ENCODE measurements at regions not wholly inside any gene's neighbourhood (a gene's known extent, or its start where the extent isn't known, plus 50 kb on each side); places are given as distances from the start of the nearest gene placed in this dataset.

GRCh38 chr2:183866666-183867065, 731.7 kb upstream of the ZNF804A start:
- H3K4me3 ChIP-seq (ENCODE audit: low read depth in 2 of 2, low read length in 1 of 2), result no peak overlapping the region
- H3K27ac ChIP-seq (ENCODE audit: low read depth in 2 of 2, low read length in 1 of 2), result no peak overlapping the region
- no peak for TF ChIP-seq FOXJ3 (CRISPR knock-in tag; IDR thresholded peaks at IDR 0.05)
- H3K9me3 ChIP-seq, result no peaks in the 10 kb centered on the region
- no peaks in the 10 kb centered on the region for H3K27me3 ChIP-seq (ENCODE audit: insufficient read depth)
- POLR2A ChIA-PET, result no interaction called here
- H3K9ac ChIP-seq, result no peak overlapping the region
- no peak overlapping the region for H3K4me2 ChIP-seq
- DNase-seq, result no peak
- CTCF ChIA-PET, result no interaction called here
- H3K9me2 ChIP-seq, result no peaks in the 10 kb centered on the region
- H3K4me1 ChIP-seq (ENCODE audit: control insufficient read depth in 1 of 2, insufficient read depth in 2 of 2, low read depth in 1 of 2, low read length in 1 of 2), result peaks cover 0 to 3% of the 10 kb centered on the region in 2 experiments; a peak in 2 of 4 replicates
- H3F3A ChIP-seq (replicated peaks; ENCODE audit: insufficient read depth), result peaks cover 4% of the 10 kb centered on the region
- 35% methylated on average over 2 of the region's 2 CpGs for WGBS (ENCODE audit: low lambda C conversion rate)
- no peaks in the 10 kb centered on the region for H3K79me2 ChIP-seq (ENCODE audit: insufficient read depth)
- H2AFZ ChIP-seq (ENCODE audit: low read depth), result no peak overlapping the region
- no peaks in the 10 kb centered on the region for H3K36me3 ChIP-seq (replicated peaks in 1 of 2; ENCODE audit: control insufficient read depth in 1 of 2, insufficient read depth in 2 of 2, low read length in 1 of 2)
- H4K20me1 ChIP-seq (ENCODE audit: insufficient read depth), result no peaks in the 10 kb centered on the region

- Histone ChIP-seq H3K9me2 (no peaks in the 10 kb centered on the region), H2AFZ (ENCODE audit: low read depth) (no peak overlapping the region), H3F3A (replicated peaks; ENCODE audit: insufficient read depth) (peaks cover 4% of the 10 kb centered on the region), H3K79me2 (ENCODE audit: insufficient read depth) (no peaks in the 10 kb centered on the region), H3K27ac (ENCODE audit: low read depth in 2 of 2, low read length in 1 of 2) (no peak overlapping the region), H3K4me3 (ENCODE audit: low read depth in 2 of 2, low read length in 1 of 2) (no peak overlapping the region), H3K4me2 (no peak overlapping the region), H3K9ac (no peak overlapping the region), H3K9me3 (no peaks in the 10 kb centered on the region), H3K36me3 (replicated peaks in 1 of 2; ENCODE audit: control insufficient read depth in 1 of 2, insufficient read depth in 2 of 2, low read length in 1 of 2) (no peaks in the 10 kb centered on the region), H3K4me1 (ENCODE audit: control insufficient read depth in 1 of 2, insufficient read depth in 2 of 2, low read depth in 1 of 2, low read length in 1 of 2) (peaks cover 0 to 3% of the 10 kb centered on the region in 2 experiments; a peak in 2 of 4 replicates), H3K27me3 (ENCODE audit: insufficient read depth) (no peaks in the 10 kb centered on the region), H4K20me1 (ENCODE audit: insufficient read depth) (no peaks in the 10 kb centered on the region)
- TF ChIP-seq GATA2 (CRISPR knock-in tag; IDR thresholded peaks at IDR 0.05) (no peak), USF1 (IDR thresholded peaks at IDR 0.05; ENCODE audit: borderline replicate concordance, low read depth) (no peak), JUND (IDR thresholded peaks at IDR 0.05) (no peak), MAX (IDR thresholded peaks at IDR 0.05; ENCODE audit: low read depth) (no peak)
- WGBS (ENCODE audit: low lambda C conversion rate), result 75% methylated on average over 5 of the region's 5 CpGs
- POLR2A ChIA-PET, result no interaction called here
- CTCF ChIA-PET, result no interaction called here
- DNase-seq, result no peak
These were observed 731.1 kb upstream of the ZNF804A start for GRCh38 chr2:183867206-183867605.

GRCh38 chr2:183868153-183868552, 730.2 kb upstream of the ZNF804A start:
- H3K9me2 ChIP-seq, result no peaks in the 10 kb centered on the region
- no peaks in the 10 kb centered on the region for H3K36me3 ChIP-seq (replicated peaks in 1 of 2; ENCODE audit: control insufficient read depth in 1 of 2, insufficient read depth in 2 of 2, low read length in 1 of 2)
- H4K20me1 ChIP-seq (ENCODE audit: insufficient read depth), result no peaks in the 10 kb centered on the region
- H3K9ac ChIP-seq, result no peak overlapping the region
- no peaks in the 10 kb centered on the region for H3K9me3 ChIP-seq
- H3F3A ChIP-seq (replicated peaks; ENCODE audit: insufficient read depth), result peaks cover 4% of the 10 kb centered on the region
- peak overlapping the region; percentile 47 to 57; a peak in 3 of 4 replicates for H3K27ac ChIP-seq (ENCODE audit: low read depth in 2 of 2, low read length in 1 of 2)
- CTCF ChIA-PET, result no interaction called here
- H2AFZ ChIP-seq (ENCODE audit: low read depth), result no peak overlapping the region
- no peaks in the 10 kb centered on the region for H3K79me2 ChIP-seq (ENCODE audit: insufficient read depth)
- H3K4me2 ChIP-seq, result 0 out of 2 replicates have a peak overlapping the region, but pooled peaks have one; percentile 12
- H3K4me3 ChIP-seq (ENCODE audit: low read depth in 2 of 2, low read length in 1 of 2), result no peak overlapping the region
- POLR2A ChIA-PET, result no interaction called here
- H3K27me3 ChIP-seq (ENCODE audit: insufficient read depth), result no peaks in the 10 kb centered on the region
- 10% methylated on average over 2 of the region's 2 CpGs for WGBS (ENCODE audit: low lambda C conversion rate)
- TF ChIP-seq NFIC (IDR thresholded peaks at IDR 0.05; ENCODE audit: borderline replicate concordance), result peak; percentile 56
- no peak for TF ChIP-seq ELF1 (IDR thresholded peaks at IDR 0.05)
- no peak for TF ChIP-seq USF1 (IDR thresholded peaks at IDR 0.05; ENCODE audit: borderline replicate concordance, low read depth)
- peak; percentile 8; the same call in 1 of the 2 replicates for TF ChIP-seq TCF12 (IDR thresholded peaks at IDR 0.05)
- no peak for TF ChIP-seq REST (IDR thresholded peaks at IDR 0.05; ENCODE audit: low read depth, low read length)
- TF ChIP-seq EP300 (IDR thresholded peaks at IDR 0.05; ENCODE audit: borderline replicate concordance in 1 of 2, low read depth in 1 of 2, low read length in 1 of 2), result no peak
- TF ChIP-seq GATA2 (CRISPR knock-in tag; IDR thresholded peaks at IDR 0.05), result peak; percentile 39
- no peak for TF ChIP-seq FOSL2 (IDR thresholded peaks at IDR 0.05; ENCODE audit: borderline replicate concordance, low read depth)
- TF ChIP-seq RAD21 (IDR thresholded peaks at IDR 0.05; ENCODE audit: low read length), result no peak
- peak; percentile 59 for TF ChIP-seq PBX3 (IDR thresholded peaks at IDR 0.05)
- TF ChIP-seq JUND (IDR thresholded peaks at IDR 0.05), result no peak
- peak; percentile 5 for DNase-seq
- H3K4me1 ChIP-seq (ENCODE audit: control insufficient read depth in 1 of 2, insufficient read depth in 2 of 2, low read depth in 1 of 2, low read length in 1 of 2), result peaks cover 0 to 3% of the 10 kb centered on the region in 2 experiments; a peak in 2 of 4 replicates

All from SK-N-SH (cell line).